ENCODE measurements at regions not wholly inside any gene's neighbourhood (a gene's known extent, or its start where the extent isn't known, plus 50 kb on each side); places are given as distances from the start of the nearest gene placed in this dataset.

DNA sequence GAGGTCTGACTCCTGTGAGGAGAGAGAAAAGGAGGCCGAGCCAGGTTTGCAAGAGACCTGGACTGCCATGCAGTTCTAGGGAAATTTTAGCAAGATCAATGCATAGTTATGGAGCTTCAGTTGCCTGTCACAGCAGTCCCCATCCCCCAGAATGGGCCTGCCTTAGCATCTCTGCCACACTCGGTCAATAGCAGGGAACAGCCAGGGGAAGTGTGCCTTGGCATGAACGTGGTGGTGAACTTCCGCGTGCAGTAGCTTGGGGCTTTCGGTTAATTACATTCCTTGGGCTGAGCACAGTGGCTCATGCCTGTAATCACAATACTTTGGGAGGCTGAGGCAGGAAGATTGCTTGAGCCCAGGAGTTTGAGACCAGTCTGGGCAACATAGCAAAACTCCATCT, 157.8 kb downstream of the TLE1 start:
- TF ChIP-seq POLR2A (IDR thresholded peaks at IDR 0.05; ENCODE audit: extremely low read depth, insufficient read length) (no peak), CTCF (IDR thresholded peaks at IDR 0.05; ENCODE audit: low read depth, low read length) (no peak), MAX (IDR thresholded peaks at IDR 0.05; ENCODE audit: low read depth, low read length) (no peak)
